H9 (cell line): ENCODE measurements at regions not wholly inside any gene's neighbourhood (a gene's known extent, or its start where the extent isn't known, plus 50 kb on each side); places are given as distances from the start of the nearest gene placed in this dataset.

Experiments
- DNase-seq: peaks from one replicate; pipeline ENCODE4 v3.0.0-alpha.2; 2017
- H2AFZ ChIP-seq: one replicate; pipeline ENCODE4 v1.6.1; 2013; ENCODE audit warnings: mild to moderate bottlenecking, low read length, control low read depth, moderate library complexity
- H2AK5ac ChIP-seq: 2 replicates; pipeline ENCODE4 v1.6.1; 2013; ENCODE audit warnings: low read length, control low read depth, mixed read lengths; ENCODE audit not compliant: insufficient read length
- H2BK120ac ChIP-seq: one replicate; pipeline ENCODE4 v1.6.1; 2013; ENCODE audit warnings: low read depth, mild to moderate bottlenecking, low read length, control low read depth, inconsistent platforms; ENCODE audit not compliant: poor library complexity, severe bottlenecking
- H2BK12ac ChIP-seq: 2 replicates; pipeline ENCODE4 v1.6.1; 2013; ENCODE audit warnings: low read length, control low read depth, mixed read lengths, low read depth; ENCODE audit not compliant: insufficient read length
- H2BK15ac ChIP-seq: 2 replicates; pipeline ENCODE4 v1.6.1; 2013; ENCODE audit warnings: low read depth, low read length, control low read depth
- H2BK20ac ChIP-seq: one replicate; pipeline ENCODE4 v1.6.1; 2013; ENCODE audit warnings: low read depth, mild to moderate bottlenecking, low read length, control low read depth, inconsistent platforms; ENCODE audit not compliant: poor library complexity, severe bottlenecking
- H2BK5ac ChIP-seq: 2 replicates; pipeline ENCODE4 v1.6.1; 2013; ENCODE audit warnings: low read length, control low read depth, mixed read lengths; ENCODE audit not compliant: insufficient read length
- H3K14ac ChIP-seq: 2 replicates; pipeline ENCODE4 v1.6.1; 2013; ENCODE audit warnings: low read length, control low read depth; ENCODE audit not compliant: insufficient read depth
- H3K18ac ChIP-seq: 2 replicates; pipeline ENCODE4 v1.6.1; 2013; ENCODE audit warnings: low read depth, mild to moderate bottlenecking, mixed read lengths, low read length, control low read depth; ENCODE audit not compliant: insufficient read length
- H3K23ac ChIP-seq: 2 replicates; pipeline ENCODE4 v1.6.1; 2013; ENCODE audit warnings: low read length, control low read depth, mixed read lengths, low read depth; ENCODE audit not compliant: insufficient read length
- H3K23me2 ChIP-seq: 2 replicates; pipeline ENCODE4 v1.6.1; 2013; ENCODE audit warnings: low read depth, mild to moderate bottlenecking, mixed read lengths, low read length, control low read depth; ENCODE audit not compliant: insufficient read length, poor library complexity, severe bottlenecking
- H3K27ac ChIP-seq: 2 replicates; pipeline ENCODE4 v1.5.1; 2013; ENCODE audit warnings: low read length, control low read depth, mixed read lengths, low read depth; ENCODE audit not compliant: insufficient read length
- H3K27me3 ChIP-seq: 2 replicates; pipeline ENCODE4 v1.6.1; 2013; ENCODE audit warnings: low read length, control low read depth, inconsistent platforms; ENCODE audit not compliant: insufficient read depth
- H3K4ac ChIP-seq: 2 replicates; pipeline ENCODE4 v1.6.1; 2013; ENCODE audit warnings: low read depth, mild to moderate bottlenecking, control low read depth, inconsistent platforms, low read length, moderate library complexity
- H3K4me1 ChIP-seq: 2 replicates; pipeline ENCODE4 v1.6.1; 2013; ENCODE audit warnings: low read length, control low read depth, inconsistent platforms; ENCODE audit not compliant: insufficient read depth
- H3K4me2 ChIP-seq: 2 replicates; pipeline ENCODE4 v1.6.1; 2013; ENCODE audit warnings: low read length, control low read depth, mixed read lengths; ENCODE audit not compliant: insufficient read length, insufficient read depth
- H3K56ac ChIP-seq: 2 replicates; pipeline ENCODE4 v1.6.1; 2013; ENCODE audit warnings: low read depth, mild to moderate bottlenecking, mixed read lengths, low read length, control low read depth; ENCODE audit not compliant: insufficient read length
- H3K79me1 ChIP-seq: 2 replicates; pipeline ENCODE4 v1.6.1; 2013; ENCODE audit warnings: low read depth, mild to moderate bottlenecking, moderate library complexity, low read length, control low read depth, inconsistent platforms; ENCODE audit not compliant: insufficient read depth, poor library complexity, severe bottlenecking
- H3K79me2 ChIP-seq: 2 replicates; pipeline ENCODE4 v1.6.1; 2013; ENCODE audit warnings: low read length, control low read depth, inconsistent platforms; ENCODE audit not compliant: insufficient read depth
- H3K9ac ChIP-seq: 2 replicates; pipeline ENCODE4 v1.6.1; 2013; ENCODE audit warnings: low read length, control low read depth, mixed read lengths; ENCODE audit not compliant: insufficient read length; ENCODE audit errors: extremely low read depth
- H3K9me3 ChIP-seq: one replicate; pipeline ENCODE4 v1.6.1; 2013; ENCODE audit warnings: low read depth, low read length, inconsistent platforms; ENCODE audit not compliant: control insufficient read depth
- H3T11ph ChIP-seq: one replicate; pipeline ENCODE4 v1.6.1; 2013; ENCODE audit warnings: mild to moderate bottlenecking, low read length, control low read depth, inconsistent platforms
- H4K20me1 ChIP-seq: one replicate; pipeline ENCODE4 v1.6.1; 2013; ENCODE audit not compliant: control insufficient read depth, insufficient read length, insufficient read depth
- H4K5ac ChIP-seq: 2 replicates; pipeline ENCODE4 v1.6.1; 2013; ENCODE audit warnings: low read depth, mild to moderate bottlenecking, mixed read lengths, low read length, control low read depth; ENCODE audit not compliant: insufficient read length
- H4K8ac ChIP-seq: replicated peaks from 2 replicates; pipeline ENCODE4 v1.6.1; 2013; ENCODE audit warnings: low read length, control low read depth, mixed read lengths, low read depth; ENCODE audit not compliant: insufficient read length
- H4K91ac ChIP-seq: 2 replicates; pipeline ENCODE4 v1.6.1; 2013; ENCODE audit warnings: low read depth, mild to moderate bottlenecking, moderate library complexity, mixed read lengths, low read length, control low read depth; ENCODE audit not compliant: insufficient read length
- H3K27ac Mint-ChIP-seq, 3 experiments: 2 replicates in 2 of 3; 3 replicates in 1 of 3; pipeline ENCODE4 v1.8.0; 2020 to 2021; ENCODE audit warnings: mixed read lengths in 3 of 3, mild to moderate bottlenecking in 1 of 3, moderate library complexity in 1 of 3
- H3K27me3 Mint-ChIP-seq: 2 replicates; pipeline ENCODE4 v1.8.0; 2021; ENCODE audit warnings: low read depth, mild to moderate bottlenecking, moderate library complexity, mixed read lengths
- H3K36me3 Mint-ChIP-seq, 3 experiments: 2 replicates in 2 of 3; 3 replicates in 1 of 3; pipeline ENCODE4 v1.8.0; 2020 to 2021; ENCODE audit warnings: low read depth in 3 of 3, mixed read lengths in 3 of 3; ENCODE audit not compliant: insufficient read depth in 1 of 3
- H3K4me1 Mint-ChIP-seq, 2 experiments: 2 replicates each; pipeline ENCODE4 v1.8.0; 2020; ENCODE audit warnings: mixed read lengths in 2 of 2
- H3K4me3 Mint-ChIP-seq, 2 experiments: 2 replicates in 1 of 2; 3 replicates in 1 of 2; pipeline ENCODE4 v1.8.0; 2020 to 2021; ENCODE audit warnings: mild to moderate bottlenecking in 2 of 2, mixed read lengths in 2 of 2, moderate library complexity in 1 of 2
- H3K9me3 Mint-ChIP-seq, 2 experiments: 2 replicates in 1 of 2; 3 replicates in 1 of 2; pipeline ENCODE4 v1.8.0; 2020; ENCODE audit warnings: mild to moderate bottlenecking in 2 of 2, mixed read lengths in 2 of 2, moderate library complexity in 1 of 2
- WGBS: extraction: QIAGEN DNeasy Blood & Tissue Kit; methylation state at CpG from one replicate; pipeline ENCODE4 v1.1.7; 2013; ENCODE audit warnings: missing lambda C conversion rate, low lambda C conversion rate, mixed read lengths; ENCODE audit not compliant: insufficient read length; ENCODE audit errors: extremely low coverage; 5-methylcytosine and 5-hydroxymethylcytosine counted together
- TF ChIP-seq, protein P1 (sequence below): fragments of 200-600 bp; sonication (generic); conservative IDR thresholded peaks from 3 replicates; pipeline ENCODE4 v1.8.0; 2021; ENCODE audit warnings: antibody characterized with exemption, mild to moderate bottlenecking

GRCh38 chr6:167487749-167488664, 163.1 kb downstream of the TTLL2 start:
- no peak overlapping the region; a peak in 1 of 5 replicates for H3K4me3 Mint-ChIP-seq
- Histone ChIP-seq H3T11ph (no peak overlapping the region), H2BK15ac (no peak overlapping the region), H4K8ac (no peak overlapping the region), H2AFZ (no peak overlapping the region), H3K79me2 (no peaks in the 10 kb centered on the region), H2AK5ac (no peak overlapping the region), H3K4ac (no peak overlapping the region), H3K79me1 (no peaks in the 10 kb centered on the region), H2BK5ac (no peak overlapping the region), H3K4me2 (no peak overlapping the region), H3K9me3 (no peaks in the 10 kb centered on the region), H4K91ac (no peak overlapping the region), H2BK12ac (no peak overlapping the region), H3K4me1 (no peaks in the 10 kb centered on the region), H2BK120ac (no peak overlapping the region), H4K5ac (no peak overlapping the region), H3K18ac (no peak overlapping the region), H4K20me1 (no peaks in the 10 kb centered on the region), H3K23ac (no peak overlapping the region), H3K14ac (no peak overlapping the region), H3K23me2 (no peaks in the 10 kb centered on the region), H3K56ac (no peak overlapping the region), H3K27ac (no peak overlapping the region), H3K27me3 (no peaks in the 10 kb centered on the region), H2BK20ac (no peak overlapping the region), H3K9ac (no peak overlapping the region)
- no CpG with 5 or more reads among the region's 18 CpGs for WGBS
- peaks cover 2 to 6% of the 10 kb centered on the region in 2 experiments; a peak in 1 of 5 replicates for H3K9me3 Mint-ChIP-seq
- no peak overlapping the region; a peak in 1 of 7 replicates for H3K27ac Mint-ChIP-seq
- H3K36me3 Mint-ChIP-seq = peaks cover 0 to 1% (median 0%) of the 10 kb centered on the region in 3 experiments; a peak in 1 of 7 replicates
- peaks cover 18 to 22% of the 10 kb centered on the region in 2 experiments for H3K4me1 Mint-ChIP-seq
- no peak for DNase-seq
- peaks cover 11% of the 10 kb centered on the region for H3K27me3 Mint-ChIP-seq
- TF ChIP-seq, protein P1, sequence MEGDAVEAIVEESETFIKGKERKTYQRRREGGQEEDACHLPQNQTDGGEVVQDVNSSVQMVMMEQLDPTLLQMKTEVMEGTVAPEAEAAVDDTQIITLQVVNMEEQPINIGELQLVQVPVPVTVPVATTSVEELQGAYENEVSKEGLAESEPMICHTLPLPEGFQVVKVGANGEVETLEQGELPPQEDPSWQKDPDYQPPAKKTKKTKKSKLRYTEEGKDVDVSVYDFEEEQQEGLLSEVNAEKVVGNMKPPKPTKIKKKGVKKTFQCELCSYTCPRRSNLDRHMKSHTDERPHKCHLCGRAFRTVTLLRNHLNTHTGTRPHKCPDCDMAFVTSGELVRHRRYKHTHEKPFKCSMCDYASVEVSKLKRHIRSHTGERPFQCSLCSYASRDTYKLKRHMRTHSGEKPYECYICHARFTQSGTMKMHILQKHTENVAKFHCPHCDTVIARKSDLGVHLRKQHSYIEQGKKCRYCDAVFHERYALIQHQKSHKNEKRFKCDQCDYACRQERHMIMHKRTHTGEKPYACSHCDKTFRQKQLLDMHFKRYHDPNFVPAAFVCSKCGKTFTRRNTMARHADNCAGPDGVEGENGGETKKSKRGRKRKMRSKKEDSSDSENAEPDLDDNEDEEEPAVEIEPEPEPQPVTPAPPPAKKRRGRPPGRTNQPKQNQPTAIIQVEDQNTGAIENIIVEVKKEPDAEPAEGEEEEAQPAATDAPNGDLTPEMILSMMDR = no peak
